GM23338 (cell line): ENCODE measurements at regions not wholly inside any gene's neighbourhood (a gene's known extent, or its start where the extent isn't known, plus 50 kb on each side); places are given as distances from the start of the nearest gene placed in this dataset.

Experiments used
- ATAC-seq: fragments of 200-7000 bp; cut with Tn5 transposase; 3 replicates; pipeline ENCODE4 v1.9.1; 2020
- DNase-seq: peaks from one replicate; pipeline ENCODE4 v3.0.0-alpha.2; 2015; ENCODE audit warnings: low spot score
- H2AFZ ChIP-seq: fragments of 200-600 bp; sonication (generic); 2 replicates; pipeline ENCODE4 v1.8.0; 2016; ENCODE audit warnings: antibody characterized with exemption, mild to moderate bottlenecking, moderate library complexity
- H3F3A ChIP-seq: fragments of 200-600 bp; sonication (generic); replicated peaks from 2 replicates; pipeline ENCODE4 v1.8.0; 2017; ENCODE audit warnings: antibody characterized with exemption, mixed run types, low read depth
- H3K27ac ChIP-seq: fragments of 200-600 bp; sonication (generic); 2 replicates; pipeline ENCODE4 v1.6.1; 2016; ENCODE audit warnings: low read depth
- H3K27me3 ChIP-seq: fragments of 200-600 bp; sonication (generic); 2 replicates; pipeline ENCODE4 v1.8.0; 2016; ENCODE audit warnings: mild to moderate bottlenecking, mixed run types, moderate library complexity; ENCODE audit not compliant: insufficient read depth
- H3K36me3 ChIP-seq: fragments of 200-600 bp; sonication (generic); 2 replicates; pipeline ENCODE4 v1.8.0; 2016; ENCODE audit warnings: mild to moderate bottlenecking; ENCODE audit not compliant: insufficient read depth
- H3K4me1 ChIP-seq: fragments of 200-600 bp; sonication (generic); 2 replicates; pipeline ENCODE4 v1.8.0; 2016; ENCODE audit warnings: mild to moderate bottlenecking, moderate library complexity; ENCODE audit not compliant: insufficient read depth
- H3K4me2 ChIP-seq: fragments of 200-600 bp; sonication (generic); 2 replicates; pipeline ENCODE4 v1.7.1; 2017; ENCODE audit warnings: mixed run types
- H3K4me3 ChIP-seq: fragments of 200-600 bp; sonication (generic); 2 replicates; pipeline ENCODE4 v1.6.1; 2016; ENCODE audit warnings: mixed run types
- H3K79me2 ChIP-seq: fragments of 200-600 bp; sonication (generic); replicated peaks from 2 replicates; pipeline ENCODE4 v1.8.0; 2017; ENCODE audit warnings: mild to moderate bottlenecking; ENCODE audit not compliant: insufficient read depth
- H3K9me2 ChIP-seq: fragments of 200-600 bp; sonication (generic); 2 replicates; pipeline ENCODE4 v1.8.0; 2017; ENCODE audit not compliant: insufficient read depth
- H4K20me1 ChIP-seq: fragments of 200-600 bp; sonication (generic); replicated peaks from 2 replicates; pipeline ENCODE4 v1.8.0; 2017; ENCODE audit warnings: mild to moderate bottlenecking; ENCODE audit not compliant: insufficient read depth
- H3K27ac Mint-ChIP-seq: 2 replicates; pipeline ENCODE4 v1.8.0; 2020; ENCODE audit warnings: inconsistent platforms, mild to moderate bottlenecking, moderate library complexity, mixed read lengths
- H3K27me3 Mint-ChIP-seq: 3 replicates; pipeline ENCODE4 v1.8.0; 2022; ENCODE audit warnings: low read depth, mild to moderate bottlenecking, moderate library complexity, mixed read lengths, inconsistent platforms; ENCODE audit not compliant: insufficient read depth, poor library complexity
- H3K36me3 Mint-ChIP-seq: 3 replicates; pipeline ENCODE4 v1.8.0; 2021; ENCODE audit warnings: low read depth, mild to moderate bottlenecking, inconsistent platforms, moderate library complexity, mixed read lengths
- H3K4me1 Mint-ChIP-seq: 3 replicates; pipeline ENCODE4 v1.8.0; 2020; ENCODE audit warnings: mild to moderate bottlenecking, inconsistent platforms, mixed read lengths
- H3K4me3 Mint-ChIP-seq: 3 replicates; pipeline ENCODE4 v1.8.0; 2021; ENCODE audit warnings: moderate library complexity, mild to moderate bottlenecking, inconsistent platforms, mixed read lengths
- H3K9me3 Mint-ChIP-seq: 3 replicates; pipeline ENCODE4 v1.8.0; 2020; ENCODE audit warnings: moderate library complexity, mild to moderate bottlenecking, inconsistent platforms, mixed read lengths
- CTCF ChIP-seq, 2 experiments: fragments of 200-600 bp in 1 of 2; sonication (generic) in 1 of 2; conservative IDR thresholded peaks; 2 replicates each; pipeline versions ENCODE4 v1.5.1 to v1.6.1; 2016 to 2017; ENCODE audit warnings: antibody characterized with exemption in 2 of 2, low read depth in 2 of 2, mild to moderate bottlenecking in 2 of 2, moderate library complexity in 1 of 2
- ETS1 ChIP-seq: IDR thresholded peaks from 2 replicates; pipeline ENCODE4 v1.6.1; 2016; ENCODE audit warnings: antibody characterized with exemption
- EZH2 ChIP-seq: fragments of 200-600 bp; sonication (generic); IDR thresholded peaks from one replicate; pipeline ENCODE4 v1.8.0; 2017; ENCODE audit warnings: antibody characterized with exemption, mild to moderate bottlenecking, low read depth; ENCODE audit not compliant: unreplicated experiment
- EZH2phosphoT487 ChIP-seq: fragments of 200-600 bp; sonication (generic); IDR thresholded peaks from one replicate; pipeline ENCODE4 v1.8.1; 2018; ENCODE audit warnings: antibody characterized with exemption; ENCODE audit not compliant: unreplicated experiment
- JUNB ChIP-seq: IDR thresholded peaks from one replicate; pipeline ENCODE4 v1.6.1; 2016; ENCODE audit warnings: antibody characterized with exemption; ENCODE audit not compliant: unreplicated experiment
- POLR2AphosphoS5 ChIP-seq: IDR thresholded peaks from 2 replicates; pipeline ENCODE4 v1.6.1; 2016; ENCODE audit warnings: antibody characterized with exemption, low read depth
- REST ChIP-seq: IDR thresholded peaks from one replicate; pipeline ENCODE4 v1.6.1; 2018; ENCODE audit warnings: antibody characterized with exemption; ENCODE audit not compliant: unreplicated experiment
- ZNF114 ChIP-seq: fragments of 250-450 bp; sonication (Bioruptor Pico); IDR thresholded peaks from 2 replicates; pipeline ENCODE4 v1.5.0; 2020; ENCODE audit warnings: mild to moderate bottlenecking, moderate library complexity
- ZNF331 ChIP-seq: fragments of 250-450 bp; sonication (Bioruptor Pico); IDR thresholded peaks from 2 replicates; pipeline ENCODE4 v1.5.0; 2020; ENCODE audit warnings: low read depth, mild to moderate bottlenecking, moderate library complexity
- ZNF462 ChIP-seq: fragments of 250-450 bp; sonication (Bioruptor Pico); IDR thresholded peaks from 2 replicates; pipeline ENCODE4 v1.5.0; 2020; ENCODE audit warnings: mild to moderate bottlenecking, moderate library complexity

- no peak overlapping the region for H2AFZ ChIP-seq
- no peaks in the 10 kb centered on the region for H3K36me3 ChIP-seq
- no peaks in the 10 kb centered on the region for H4K20me1 ChIP-seq
- peaks cover 6% of the 10 kb centered on the region for H3K27me3 Mint-ChIP-seq
- ATAC-seq (no peak), DNase-seq (no peak)
- no peaks in the 10 kb centered on the region; the same call in 1 of the 3 replicates for H3K9me3 Mint-ChIP-seq
- no peak overlapping the region for H3K27ac Mint-ChIP-seq
- no peak overlapping the region for H3K27ac ChIP-seq
- no peaks in the 10 kb centered on the region for H3F3A ChIP-seq
- no peaks in the 10 kb centered on the region for H3K9me2 ChIP-seq
- H3K4me1 ChIP-seq = no peaks in the 10 kb centered on the region
- H3K4me2 ChIP-seq = no peak overlapping the region
- H3K4me3 Mint-ChIP-seq = no peak overlapping the region
- no peaks in the 10 kb centered on the region for H3K79me2 ChIP-seq
- H3K4me3 ChIP-seq = no peak overlapping the region
- no peaks in the 10 kb centered on the region for H3K27me3 ChIP-seq
- no peaks in the 10 kb centered on the region for H3K4me1 Mint-ChIP-seq
- no peaks in the 10 kb centered on the region for H3K36me3 Mint-ChIP-seq
- TF ChIP-seq REST (no peak), POLR2AphosphoS5 (no peak)
These were observed 97.8 kb downstream of the UQCRFS1 start for GRCh38 chr19:29115181-29115580.

- H3K36me3 Mint-ChIP-seq = no peaks in the 10 kb centered on the region; the same call in 2 of the 3 replicates
- Histone ChIP-seq H3K27me3 (no peaks in the 10 kb centered on the region), H2AFZ (no peak overlapping the region), H3K4me2 (no peak overlapping the region), H4K20me1 (no peaks in the 10 kb centered on the region), H3K4me1 (no peaks in the 10 kb centered on the region), H3K9me2 (no peaks in the 10 kb centered on the region), H3F3A (no peaks in the 10 kb centered on the region), H3K27ac (no peak overlapping the region), H3K79me2 (no peaks in the 10 kb centered on the region), H3K4me3 (no peak overlapping the region), H3K36me3 (no peaks in the 10 kb centered on the region)
- no peaks in the 10 kb centered on the region; the same call in 1 of the 3 replicates for H3K9me3 Mint-ChIP-seq
- H3K4me3 Mint-ChIP-seq = no peak overlapping the region
- peaks cover 6% of the 10 kb centered on the region for H3K27me3 Mint-ChIP-seq
- no peak for ATAC-seq
- no peak overlapping the region for H3K27ac Mint-ChIP-seq
- no peaks in the 10 kb centered on the region for H3K4me1 Mint-ChIP-seq
- DNase-seq = no peak
- TF ChIP-seq CTCF (conservative IDR thresholded peaks at IDR 0.05; ENCODE audit: low read depth in 2 of 2) (no peak), ZNF331 (no peak), ETS1 (no peak), ZNF114 (CRISPR knock-in tag) (no peak), JUNB (no peak), POLR2AphosphoS5 (no peak), ZNF462 (no peak), EZH2phosphoT487 (no peak), EZH2 (no peak)
These were observed 99.1 kb downstream of the UQCRFS1 start for GRCh38 chr19:29113838-29114237.
